ENCODE measurements at regions not wholly inside any gene's neighbourhood (a gene's known extent, or its start where the extent isn't known, plus 50 kb on each side); places are given as distances from the start of the nearest gene placed in this dataset.

- no peaks in the 10 kb centered on the region for H3F3A ChIP-seq (ENCODE audit: control insufficient read depth, insufficient read depth)
- no peaks in the 10 kb centered on the region for H3K9me3 ChIP-seq (ENCODE audit: control insufficient read depth, insufficient read depth, low read length)
- H3K4me1 ChIP-seq (ENCODE audit: control insufficient read depth, low read length) = no peaks in the 10 kb centered on the region
- H4K20me1 ChIP-seq (ENCODE audit: control insufficient read depth, insufficient read depth, low read depth, low read length) = no peaks in the 10 kb centered on the region
- no peaks in the 10 kb centered on the region for H3K9me2 ChIP-seq (replicated peaks; ENCODE audit: control insufficient read depth, low read length)
- H3K27me3 ChIP-seq (ENCODE audit: control insufficient read depth, low read length) = no peaks in the 10 kb centered on the region
- TF ChIP-seq CTCF (IDR thresholded peaks at IDR 0.05; ENCODE audit: low read depth, low read length, poor library complexity, severe bottlenecking) = no peak
- TF ChIP-seq EZH2phosphoT487 (IDR thresholded peaks at IDR 0.05; ENCODE audit: borderline replicate concordance, low read length) = no peak
- no peak overlapping the region for H3K4me3 ChIP-seq (ENCODE audit: low read length)
- H3K27ac ChIP-seq (ENCODE audit: low read depth, low read length) = no peak overlapping the region
- H3K36me3 ChIP-seq (ENCODE audit: control insufficient read depth, low read length) = no peaks in the 10 kb centered on the region
- no peaks in the 10 kb centered on the region for H3K79me2 ChIP-seq (ENCODE audit: control insufficient read depth, low read length)
- no peak overlapping the region for H3K4me2 ChIP-seq (ENCODE audit: low read length)
These were observed 289.8 kb upstream of the KLF6 start for GRCh38 chr10:4074545-4075407.

GRCh38 chr10:4073912-4074311 lies 288.9 kb upstream of the KLF6 start:
- H3K9me3 ChIP-seq (ENCODE audit: control insufficient read depth, insufficient read depth, low read length) = no peaks in the 10 kb centered on the region
- no peak overlapping the region for H3K4me3 ChIP-seq (ENCODE audit: low read length)
- TF ChIP-seq CTCF (IDR thresholded peaks at IDR 0.05; ENCODE audit: low read depth, low read length, poor library complexity, severe bottlenecking) = no peak
- no peak for TF ChIP-seq EZH2phosphoT487 (IDR thresholded peaks at IDR 0.05; ENCODE audit: borderline replicate concordance, low read length)
- no peaks in the 10 kb centered on the region for H3F3A ChIP-seq (ENCODE audit: control insufficient read depth, insufficient read depth)
- no peaks in the 10 kb centered on the region for H3K9me2 ChIP-seq (replicated peaks; ENCODE audit: control insufficient read depth, low read length)
- H3K79me2 ChIP-seq (ENCODE audit: control insufficient read depth, low read length) = no peaks in the 10 kb centered on the region
- no peak overlapping the region for H3K4me2 ChIP-seq (ENCODE audit: low read length)
- H3K4me1 ChIP-seq (ENCODE audit: control insufficient read depth, low read length) = no peaks in the 10 kb centered on the region
- no peak overlapping the region for H3K27ac ChIP-seq (ENCODE audit: low read depth, low read length)
- H3K36me3 ChIP-seq (ENCODE audit: control insufficient read depth, low read length) = no peaks in the 10 kb centered on the region
- H3K27me3 ChIP-seq (ENCODE audit: control insufficient read depth, low read length) = no peaks in the 10 kb centered on the region
- H4K20me1 ChIP-seq (ENCODE audit: control insufficient read depth, insufficient read depth, low read depth, low read length) = no peaks in the 10 kb centered on the region

GRCh38 chr10:4070921-4071660 lies 286.1 kb upstream of the KLF6 start:
- Histone ChIP-seq H3K79me2 (ENCODE audit: control insufficient read depth, low read length) (no peaks in the 10 kb centered on the region), H3K4me1 (ENCODE audit: control insufficient read depth, low read length) (no peaks in the 10 kb centered on the region), H3K36me3 (ENCODE audit: control insufficient read depth, low read length) (no peaks in the 10 kb centered on the region), H4K20me1 (ENCODE audit: control insufficient read depth, insufficient read depth, low read depth, low read length) (no peaks in the 10 kb centered on the region), H3K9me2 (replicated peaks; ENCODE audit: control insufficient read depth, low read length) (no peaks in the 10 kb centered on the region), H3K4me3 (ENCODE audit: low read length) (no peak overlapping the region), H3F3A (ENCODE audit: control insufficient read depth, insufficient read depth) (no peaks in the 10 kb centered on the region), H3K4me2 (ENCODE audit: low read length) (no peak overlapping the region), H3K9me3 (ENCODE audit: control insufficient read depth, insufficient read depth, low read length) (no peaks in the 10 kb centered on the region), H3K27me3 (ENCODE audit: control insufficient read depth, low read length) (no peaks in the 10 kb centered on the region), H3K27ac (ENCODE audit: low read depth, low read length) (no peak overlapping the region)
- TF ChIP-seq CTCF (IDR thresholded peaks at IDR 0.05; ENCODE audit: low read depth, low read length, poor library complexity, severe bottlenecking) = no peak
- TF ChIP-seq EZH2phosphoT487 (IDR thresholded peaks at IDR 0.05; ENCODE audit: borderline replicate concordance, low read length) = no peak
